ENCODE measurements at regions not wholly inside any gene's neighbourhood (a gene's known extent, or its start where the extent isn't known, plus 50 kb on each side); places are given as distances from the start of the nearest gene placed in this dataset.

DNA sequence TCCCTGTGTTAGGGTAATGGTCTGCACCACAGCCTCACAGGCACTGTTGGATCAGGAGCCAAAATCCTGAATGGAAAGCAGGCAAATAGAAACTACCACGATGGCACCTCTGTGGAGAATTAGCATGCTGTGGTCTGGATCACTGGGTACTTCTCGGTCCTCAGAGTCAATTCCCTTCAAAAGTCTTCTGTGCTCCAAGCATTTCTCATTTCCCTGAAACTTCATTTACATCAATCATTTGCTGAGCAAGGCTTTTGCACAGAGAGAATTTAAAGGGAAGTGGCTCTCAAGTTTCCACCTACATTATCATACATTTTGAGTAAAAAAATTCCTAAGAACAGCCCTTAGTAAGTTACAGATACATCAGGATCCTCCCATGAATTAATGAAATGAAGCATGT is 293.9 kb upstream of the NPSR1 start:
- Mint-ChIP-seq H3K27ac (no peak overlapping the region), H3K4me1 (no peaks in the 10 kb centered on the region), H3K27me3 (ENCODE audit: low read depth) (peaks cover 14% of the 10 kb centered on the region), H3K9me3 (no peaks in the 10 kb centered on the region), H3K36me3 (no peaks in the 10 kb centered on the region), H3K4me3 (no peak overlapping the region)
- CTCF ChIA-PET: interaction anchor here (0.9 kb wide), 1 partner anchor 43 kb away, joined by 3 read pairs; no protein-coding TSS in a partner anchor
- POLR2A ChIA-PET: no interaction called here
- ATAC-seq: no peak
- DNase-seq (ENCODE audit: low spot score): no peak
- TF ChIP-seq GTF2I (CRISPR knock-in tag; conservative IDR thresholded peaks at IDR 0.05) (no peak), FOXP1 (CRISPR knock-in tag; IDR thresholded peaks at IDR 0.05; ENCODE audit: borderline replicate concordance) (no peak)
- TF ChIP-seq, protein P1, sequence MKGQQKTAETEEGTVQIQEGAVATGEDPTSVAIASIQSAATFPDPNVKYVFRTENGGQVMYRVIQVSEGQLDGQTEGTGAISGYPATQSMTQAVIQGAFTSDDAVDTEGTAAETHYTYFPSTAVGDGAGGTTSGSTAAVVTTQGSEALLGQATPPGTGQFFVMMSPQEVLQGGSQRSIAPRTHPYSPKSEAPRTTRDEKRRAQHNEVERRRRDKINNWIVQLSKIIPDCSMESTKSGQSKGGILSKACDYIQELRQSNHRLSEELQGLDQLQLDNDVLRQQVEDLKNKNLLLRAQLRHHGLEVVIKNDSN (CRISPR knock-in tag; IDR thresholded peaks at IDR 0.05): no peak
- TF ChIP-seq, protein P2, sequence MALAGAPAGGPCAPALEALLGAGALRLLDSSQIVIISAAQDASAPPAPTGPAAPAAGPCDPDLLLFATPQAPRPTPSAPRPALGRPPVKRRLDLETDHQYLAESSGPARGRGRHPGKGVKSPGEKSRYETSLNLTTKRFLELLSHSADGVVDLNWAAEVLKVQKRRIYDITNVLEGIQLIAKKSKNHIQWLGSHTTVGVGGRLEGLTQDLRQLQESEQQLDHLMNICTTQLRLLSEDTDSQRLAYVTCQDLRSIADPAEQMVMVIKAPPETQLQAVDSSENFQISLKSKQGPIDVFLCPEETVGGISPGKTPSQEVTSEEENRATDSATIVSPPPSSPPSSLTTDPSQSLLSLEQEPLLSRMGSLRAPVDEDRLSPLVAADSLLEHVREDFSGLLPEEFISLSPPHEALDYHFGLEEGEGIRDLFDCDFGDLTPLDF (CRISPR knock-in tag; IDR thresholded peaks at IDR 0.05): no peak
- TF ChIP-seq, protein P3, sequence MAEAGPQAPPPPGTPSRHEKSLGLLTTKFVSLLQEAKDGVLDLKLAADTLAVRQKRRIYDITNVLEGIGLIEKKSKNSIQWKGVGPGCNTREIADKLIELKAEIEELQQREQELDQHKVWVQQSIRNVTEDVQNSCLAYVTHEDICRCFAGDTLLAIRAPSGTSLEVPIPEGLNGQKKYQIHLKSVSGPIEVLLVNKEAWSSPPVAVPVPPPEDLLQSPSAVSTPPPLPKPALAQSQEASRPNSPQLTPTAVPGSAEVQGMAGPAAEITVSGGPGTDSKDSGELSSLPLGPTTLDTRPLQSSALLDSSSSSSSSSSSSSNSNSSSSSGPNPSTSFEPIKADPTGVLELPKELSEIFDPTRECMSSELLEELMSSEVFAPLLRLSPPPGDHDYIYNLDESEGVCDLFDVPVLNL (CRISPR knock-in tag; IDR thresholded peaks at IDR 0.05; ENCODE audit: borderline replicate concordance, low read depth): no peak
- TF ChIP-seq, protein P4, sequence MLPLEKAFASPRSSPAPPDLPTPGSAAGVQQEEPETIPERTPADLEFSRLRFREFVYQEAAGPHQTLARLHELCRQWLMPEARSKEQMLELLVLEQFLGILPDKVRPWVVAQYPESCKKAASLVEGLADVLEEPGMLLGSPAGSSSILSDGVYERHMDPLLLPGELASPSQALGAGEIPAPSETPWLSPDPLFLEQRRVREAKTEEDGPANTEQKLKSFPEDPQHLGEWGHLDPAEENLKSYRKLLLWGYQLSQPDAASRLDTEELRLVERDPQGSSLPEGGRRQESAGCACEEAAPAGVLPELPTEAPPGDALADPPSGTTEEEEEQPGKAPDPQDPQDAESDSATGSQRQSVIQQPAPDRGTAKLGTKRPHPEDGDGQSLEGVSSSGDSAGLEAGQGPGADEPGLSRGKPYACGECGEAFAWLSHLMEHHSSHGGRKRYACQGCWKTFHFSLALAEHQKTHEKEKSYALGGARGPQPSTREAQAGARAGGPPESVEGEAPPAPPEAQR (CRISPR knock-in tag; IDR thresholded peaks at IDR 0.05): no peak

DNA sequence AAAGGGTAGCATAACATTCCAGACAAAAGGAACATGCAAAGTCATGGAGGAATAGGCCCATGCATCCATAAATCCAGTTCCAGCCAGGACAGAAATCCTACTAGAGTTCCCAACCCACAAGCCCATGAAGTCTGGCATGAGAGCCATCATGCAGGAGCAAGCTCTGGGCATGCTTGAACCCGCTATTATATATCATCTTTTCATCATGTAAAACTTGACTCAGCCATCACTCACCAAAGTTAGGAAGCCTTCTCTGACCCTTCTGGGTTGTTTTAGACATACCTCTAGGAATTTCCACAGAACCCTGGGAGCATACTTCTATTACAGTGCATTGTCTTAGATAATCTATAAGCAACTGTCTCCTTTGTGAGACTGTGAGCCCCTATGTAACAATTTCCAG is 293.0 kb upstream of the NPSR1 start:
- TF ChIP-seq, protein P5, sequence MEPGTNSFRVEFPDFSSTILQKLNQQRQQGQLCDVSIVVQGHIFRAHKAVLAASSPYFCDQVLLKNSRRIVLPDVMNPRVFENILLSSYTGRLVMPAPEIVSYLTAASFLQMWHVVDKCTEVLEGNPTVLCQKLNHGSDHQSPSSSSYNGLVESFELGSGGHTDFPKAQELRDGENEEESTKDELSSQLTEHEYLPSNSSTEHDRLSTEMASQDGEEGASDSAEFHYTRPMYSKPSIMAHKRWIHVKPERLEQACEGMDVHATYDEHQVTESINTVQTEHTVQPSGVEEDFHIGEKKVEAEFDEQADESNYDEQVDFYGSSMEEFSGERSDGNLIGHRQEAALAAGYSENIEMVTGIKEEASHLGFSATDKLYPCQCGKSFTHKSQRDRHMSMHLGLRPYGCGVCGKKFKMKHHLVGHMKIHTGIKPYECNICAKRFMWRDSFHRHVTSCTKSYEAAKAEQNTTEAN (CRISPR knock-in tag; IDR thresholded peaks at IDR 0.05): no peak
- no peak for TF ChIP-seq ZNF263 (CRISPR knock-in tag; IDR thresholded peaks at IDR 0.05; ENCODE audit: low read depth)
- TF ChIP-seq NFE2L1 (CRISPR knock-in tag; IDR thresholded peaks at IDR 0.05): no peak
- no peak for TF ChIP-seq GRHL2 (CRISPR knock-in tag; IDR thresholded peaks at IDR 0.05; ENCODE audit: insufficient replicate concordance, severe bottlenecking)
- TF ChIP-seq ZNF219 (CRISPR knock-in tag; IDR thresholded peaks at IDR 0.05; ENCODE audit: borderline replicate concordance): no peak
- TF ChIP-seq CBFB (CRISPR knock-in tag; IDR thresholded peaks at IDR 0.05; ENCODE audit: low read depth): no peak
- DNase-seq (ENCODE audit: low spot score) (no peak), ATAC-seq (no peak)
- H3K4me3 Mint-ChIP-seq: no peak overlapping the region
- H3K27me3 Mint-ChIP-seq (ENCODE audit: low read depth): peaks cover 5% of the 10 kb centered on the region
- POLR2A ChIA-PET: no interaction called here
- H3K9me3 Mint-ChIP-seq: no peaks in the 10 kb centered on the region
- H3K27ac Mint-ChIP-seq: no peak overlapping the region
- CTCF ChIA-PET: interaction anchor here (0.9 kb wide), 1 partner anchor 44 kb away, joined by 3 read pairs; no protein-coding TSS in a partner anchor
- H3K4me1 Mint-ChIP-seq: no peaks in the 10 kb centered on the region
- no peaks in the 10 kb centered on the region for H3K36me3 Mint-ChIP-seq

DNA sequence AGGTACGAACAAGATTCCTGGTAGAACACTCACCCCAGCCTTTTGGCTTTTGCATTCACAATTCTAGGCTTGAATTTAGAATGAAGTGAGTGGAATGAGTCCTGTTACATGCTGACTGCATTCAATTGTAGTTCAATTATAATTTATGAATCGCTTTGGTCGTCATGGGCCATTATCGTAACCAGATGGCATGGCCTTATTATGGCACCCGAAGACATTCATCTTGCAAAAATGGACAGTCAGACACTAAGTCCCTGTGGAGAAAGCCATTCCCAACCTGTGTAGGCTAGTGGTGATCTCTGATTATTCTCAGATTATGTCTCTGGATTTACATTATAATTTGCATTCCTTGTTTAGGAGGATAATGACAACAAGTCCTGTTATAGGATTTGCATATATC is 292.4 kb upstream of the NPSR1 start:
- Mint-ChIP-seq H3K27ac (no peak overlapping the region), H3K27me3 (ENCODE audit: low read depth) (no peaks in the 10 kb centered on the region; the same call in none of the 2 replicates), H3K4me1 (no peaks in the 10 kb centered on the region), H3K9me3 (no peaks in the 10 kb centered on the region), H3K36me3 (no peaks in the 10 kb centered on the region), H3K4me3 (no peak overlapping the region)
- no peak for ATAC-seq
- DNase-seq (ENCODE audit: low spot score): no peak
- ChIA-PET CTCF (no interaction called here), POLR2A (no interaction called here)
- TF ChIP-seq, protein P6, sequence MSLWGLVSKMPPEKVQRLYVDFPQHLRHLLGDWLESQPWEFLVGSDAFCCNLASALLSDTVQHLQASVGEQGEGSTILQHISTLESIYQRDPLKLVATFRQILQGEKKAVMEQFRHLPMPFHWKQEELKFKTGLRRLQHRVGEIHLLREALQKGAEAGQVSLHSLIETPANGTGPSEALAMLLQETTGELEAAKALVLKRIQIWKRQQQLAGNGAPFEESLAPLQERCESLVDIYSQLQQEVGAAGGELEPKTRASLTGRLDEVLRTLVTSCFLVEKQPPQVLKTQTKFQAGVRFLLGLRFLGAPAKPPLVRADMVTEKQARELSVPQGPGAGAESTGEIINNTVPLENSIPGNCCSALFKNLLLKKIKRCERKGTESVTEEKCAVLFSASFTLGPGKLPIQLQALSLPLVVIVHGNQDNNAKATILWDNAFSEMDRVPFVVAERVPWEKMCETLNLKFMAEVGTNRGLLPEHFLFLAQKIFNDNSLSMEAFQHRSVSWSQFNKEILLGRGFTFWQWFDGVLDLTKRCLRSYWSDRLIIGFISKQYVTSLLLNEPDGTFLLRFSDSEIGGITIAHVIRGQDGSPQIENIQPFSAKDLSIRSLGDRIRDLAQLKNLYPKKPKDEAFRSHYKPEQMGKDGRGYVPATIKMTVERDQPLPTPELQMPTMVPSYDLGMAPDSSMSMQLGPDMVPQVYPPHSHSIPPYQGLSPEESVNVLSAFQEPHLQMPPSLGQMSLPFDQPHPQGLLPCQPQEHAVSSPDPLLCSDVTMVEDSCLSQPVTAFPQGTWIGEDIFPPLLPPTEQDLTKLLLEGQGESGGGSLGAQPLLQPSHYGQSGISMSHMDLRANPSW (CRISPR knock-in tag; conservative IDR thresholded peaks at IDR 0.05; ENCODE audit: low read depth): no peak
- TF ChIP-seq ZNF219 (CRISPR knock-in tag; IDR thresholded peaks at IDR 0.05; ENCODE audit: borderline replicate concordance): no peak
- TF ChIP-seq PRRX2 (CRISPR knock-in tag; IDR thresholded peaks at IDR 0.05): no peak
- TF ChIP-seq NFYB (CRISPR knock-in tag; conservative IDR thresholded peaks at IDR 0.05; ENCODE audit: low read depth): no peak
- TF ChIP-seq, protein P7, sequence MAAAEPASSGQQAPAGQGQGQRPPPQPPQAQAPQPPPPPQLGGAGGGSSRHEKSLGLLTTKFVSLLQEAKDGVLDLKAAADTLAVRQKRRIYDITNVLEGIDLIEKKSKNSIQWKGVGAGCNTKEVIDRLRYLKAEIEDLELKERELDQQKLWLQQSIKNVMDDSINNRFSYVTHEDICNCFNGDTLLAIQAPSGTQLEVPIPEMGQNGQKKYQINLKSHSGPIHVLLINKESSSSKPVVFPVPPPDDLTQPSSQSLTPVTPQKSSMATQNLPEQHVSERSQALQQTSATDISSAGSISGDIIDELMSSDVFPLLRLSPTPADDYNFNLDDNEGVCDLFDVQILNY (CRISPR knock-in tag; IDR thresholded peaks at IDR 0.05): no peak
- TF ChIP-seq FOXK1 (CRISPR knock-in tag; IDR thresholded peaks at IDR 0.05): no peak
- no peak for TF ChIP-seq SMAD4 (CRISPR knock-in tag; IDR thresholded peaks at IDR 0.05)
- TF ChIP-seq ZNF317 (CRISPR knock-in tag; IDR thresholded peaks at IDR 0.05; ENCODE audit: borderline replicate concordance, low read depth): no peak
- TF ChIP-seq ZBTB21 (CRISPR knock-in tag; IDR thresholded peaks at IDR 0.05; ENCODE audit: borderline replicate concordance): no peak
- TF ChIP-seq ETV6 (CRISPR knock-in tag; IDR thresholded peaks at IDR 0.05): no peak
- TF ChIP-seq MYBL2 (CRISPR knock-in tag; IDR thresholded peaks at IDR 0.05): no peak
- TF ChIP-seq ELF4 (CRISPR knock-in tag; IDR thresholded peaks at IDR 0.05; ENCODE audit: low read depth): no peak
- TF ChIP-seq FOXJ3 (CRISPR knock-in tag; IDR thresholded peaks at IDR 0.05; ENCODE audit: borderline replicate concordance): no peak
